Nephron progenitor cell (in vitro differentiated cells): ENCODE measurements at regions not wholly inside any gene's neighbourhood (a gene's known extent, or its start where the extent isn't known, plus 50 kb on each side); places are given as distances from the start of the nearest gene placed in this dataset.

Source experiments
- DNase-seq: peaks from one replicate; pipeline ENCODE4 v3.0.0; 2021
- H3K27ac Mint-ChIP-seq: 2 replicates; pipeline ENCODE4 v1.8.0; 2021; ENCODE audit warnings: mild to moderate bottlenecking, moderate library complexity, mixed read lengths
- H3K27me3 Mint-ChIP-seq: 2 replicates; pipeline ENCODE4 v1.8.0; 2021; ENCODE audit warnings: mild to moderate bottlenecking, low read depth, mixed read lengths; ENCODE audit not compliant: poor library complexity
- H3K36me3 Mint-ChIP-seq: 2 replicates; pipeline ENCODE4 v1.8.0; 2021; ENCODE audit warnings: low read depth, mixed read lengths
- H3K4me1 Mint-ChIP-seq: 2 replicates; pipeline ENCODE4 v1.8.0; 2021; ENCODE audit warnings: mixed read lengths
- H3K4me3 Mint-ChIP-seq: 2 replicates; pipeline ENCODE4 v1.8.0; 2021; ENCODE audit warnings: mild to moderate bottlenecking, moderate library complexity, mixed read lengths
- H3K9me3 Mint-ChIP-seq: 2 replicates; pipeline ENCODE4 v1.8.0; 2021; ENCODE audit warnings: mild to moderate bottlenecking, moderate library complexity, mixed read lengths
- CTCF ChIP-seq: fragments of 200-600 bp; sonication (generic); IDR thresholded peaks from 2 replicates; pipeline ENCODE4 v1.5.0; 2021; ENCODE audit warnings: antibody characterized with exemption

DNA sequence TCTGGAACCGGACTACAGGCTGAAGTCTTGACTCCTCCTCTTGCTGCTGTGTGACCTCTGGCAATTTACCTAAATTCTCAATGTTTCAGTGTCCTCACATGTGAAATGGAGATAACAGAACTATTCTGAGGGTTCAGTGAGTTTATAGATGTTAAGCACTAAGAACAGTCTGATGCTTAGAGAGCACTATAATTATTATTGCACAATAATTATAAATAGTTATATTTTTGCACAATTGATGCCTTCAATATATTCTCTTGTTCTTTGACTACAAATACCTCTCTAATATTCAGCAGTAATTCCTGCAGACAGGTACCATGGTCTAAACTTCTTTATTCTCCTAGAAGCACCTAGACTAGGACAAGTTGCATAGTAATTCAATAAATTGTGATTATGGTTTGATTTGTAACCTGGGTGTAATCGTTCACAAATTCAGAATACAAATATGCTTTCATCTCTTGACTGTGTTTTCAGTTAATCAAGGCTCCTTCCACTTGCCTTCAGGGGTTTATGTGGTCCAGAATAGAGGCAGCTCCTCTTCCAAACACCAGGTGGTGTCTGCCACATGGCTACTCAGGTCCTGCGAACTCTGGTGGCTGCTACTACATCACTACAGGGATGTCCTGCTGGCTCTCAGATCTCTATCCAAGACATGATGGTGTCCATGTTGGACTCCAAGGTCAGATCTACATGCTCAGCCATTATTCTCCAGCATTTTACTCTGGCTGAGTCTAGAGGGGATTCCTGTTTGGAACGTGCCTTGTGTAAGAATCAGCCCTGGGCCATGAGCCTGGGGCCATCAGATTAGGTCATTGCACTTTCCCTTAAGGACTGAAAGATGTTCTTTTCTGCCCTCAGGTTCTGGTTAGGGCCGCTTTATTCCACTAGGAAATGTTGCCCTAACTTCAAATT, 103.4 kb downstream of the QRFPR start:
- Mint-ChIP-seq H3K4me1 (no peaks in the 10 kb centered on the region), H3K27ac (no peak overlapping the region), H3K36me3 (no peaks in the 10 kb centered on the region), H3K4me3 (no peak overlapping the region), H3K9me3 (no peaks in the 10 kb centered on the region), H3K27me3 (no peaks in the 10 kb centered on the region)
- DNase-seq: peak; percentile 3
- peak; percentile 30 for TF ChIP-seq CTCF

DNA sequence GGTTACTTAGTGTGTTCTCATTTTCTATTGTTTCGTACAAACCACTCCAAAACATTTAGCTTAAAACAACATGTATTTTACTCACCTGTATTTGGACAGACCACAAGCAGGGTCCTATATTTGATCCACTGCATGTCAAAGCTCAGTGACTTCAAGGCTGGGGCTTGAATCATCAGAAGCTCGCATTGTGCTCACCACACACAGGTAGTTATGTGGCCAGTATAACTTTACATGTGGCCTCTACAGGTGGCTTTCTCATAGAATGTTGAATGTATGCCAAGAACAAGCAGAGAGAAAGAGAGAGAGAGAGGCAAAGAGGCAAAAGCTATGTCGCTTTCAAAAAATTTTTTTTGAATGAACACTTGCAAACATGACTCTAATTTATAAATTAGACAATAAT, 107.6 kb downstream of the QRFPR start:
- no peaks in the 10 kb centered on the region for H3K4me1 Mint-ChIP-seq
- no peaks in the 10 kb centered on the region for H3K36me3 Mint-ChIP-seq
- DNase-seq: no peak

DNA sequence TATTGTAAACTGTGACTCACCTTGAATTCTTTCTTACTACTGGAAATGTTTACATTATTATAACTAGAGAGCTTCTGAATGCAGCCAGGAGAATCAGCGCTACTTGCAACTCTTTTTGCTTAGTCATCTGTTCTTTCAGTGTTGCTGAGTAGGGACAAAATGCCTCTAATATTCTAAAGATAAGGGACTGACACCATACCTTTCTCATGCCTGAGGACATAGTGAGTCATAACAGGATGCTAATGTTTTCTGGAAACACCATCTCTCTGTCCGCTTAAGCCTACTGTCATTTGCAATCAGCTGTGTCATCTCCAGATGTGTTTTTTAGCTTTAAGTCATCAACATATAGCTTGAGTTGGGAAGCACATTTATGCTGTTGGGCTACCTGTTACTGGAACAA, 108.3 kb downstream of the QRFPR start:
- H3K9me3 Mint-ChIP-seq: no peaks in the 10 kb centered on the region
- no peak overlapping the region for H3K27ac Mint-ChIP-seq
- no peaks in the 10 kb centered on the region for H3K4me1 Mint-ChIP-seq
- H3K27me3 Mint-ChIP-seq: no peaks in the 10 kb centered on the region
- H3K36me3 Mint-ChIP-seq: no peaks in the 10 kb centered on the region
- DNase-seq: no peak
- H3K4me3 Mint-ChIP-seq: no peak overlapping the region
- no peak for TF ChIP-seq CTCF

More for the DNA sequence above, 107.6 kb downstream of the QRFPR start:
- Mint-ChIP-seq H3K9me3 (no peaks in the 10 kb centered on the region), H3K4me3 (no peak overlapping the region), H3K27ac (no peak overlapping the region), H3K27me3 (no peaks in the 10 kb centered on the region)
- TF ChIP-seq CTCF: no peak

GRCh38 chr4:121270389-121270788, 106.3 kb upstream of the TNIP3 start:
- no peak for DNase-seq
- TF ChIP-seq CTCF: no peak
- H3K36me3 Mint-ChIP-seq: no peaks in the 10 kb centered on the region
- H3K4me3 Mint-ChIP-seq: no peak overlapping the region
- no peak overlapping the region for H3K27ac Mint-ChIP-seq
- no peaks in the 10 kb centered on the region for H3K4me1 Mint-ChIP-seq
- no peaks in the 10 kb centered on the region for H3K9me3 Mint-ChIP-seq
- H3K27me3 Mint-ChIP-seq: no peaks in the 10 kb centered on the region

DNA sequence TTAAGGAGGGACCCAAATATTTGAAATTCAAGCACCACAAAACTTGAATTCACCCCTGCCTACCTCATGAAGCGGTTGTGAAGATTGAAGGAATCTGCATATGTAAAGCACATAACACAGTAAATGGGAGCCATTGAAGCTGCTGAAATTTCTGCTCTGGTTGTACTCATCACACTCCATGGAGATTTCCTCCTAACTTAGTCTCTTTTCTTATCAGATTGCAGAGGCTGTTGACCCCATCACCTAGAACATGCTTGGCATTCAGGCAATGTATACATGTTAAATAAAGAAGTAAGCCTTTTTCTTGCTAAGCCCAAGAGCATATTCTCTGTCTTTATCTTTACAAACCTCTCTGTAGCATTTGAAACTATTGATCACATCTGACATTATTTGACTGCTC, 104.9 kb upstream of the TNIP3 start:
- H3K27me3 Mint-ChIP-seq: no peaks in the 10 kb centered on the region
- no peaks in the 10 kb centered on the region for H3K4me1 Mint-ChIP-seq
- no peak for TF ChIP-seq CTCF
- no peak for DNase-seq
- H3K4me3 Mint-ChIP-seq: no peak overlapping the region
- no peaks in the 10 kb centered on the region for H3K36me3 Mint-ChIP-seq
- no peaks in the 10 kb centered on the region for H3K9me3 Mint-ChIP-seq
- no peak overlapping the region for H3K27ac Mint-ChIP-seq

- Mint-ChIP-seq H3K9me3 (no peaks in the 10 kb centered on the region), H3K36me3 (no peaks in the 10 kb centered on the region), H3K4me1 (no peaks in the 10 kb centered on the region), H3K27me3 (peaks cover 2% of the 10 kb centered on the region), H3K4me3 (no peak overlapping the region), H3K27ac (no peak overlapping the region)
- no peak for TF ChIP-seq CTCF
- no peak for DNase-seq
These were observed 102.9 kb upstream of the TNIP3 start for GRCh38 chr4:121266982-121267381.
